Panc1 (cell line): ENCODE measurements at regions not wholly inside any gene's neighbourhood (a gene's known extent, or its start where the extent isn't known, plus 50 kb on each side); places are given as distances from the start of the nearest gene placed in this dataset.

Experiments used
- ATAC-seq: fragments of 200-7000 bp; cut with Tn5 transposase; 2 replicates; pipeline ENCODE4 v1.9.1; 2020; ENCODE audit warnings: mild to moderate bottlenecking, moderate library complexity
- BruUV-seq: library from RNA; stranded (reverse); fragments of 400-500 nt; replicated peaks from 2 replicates; lab custom pipeline; 2021; lab: Mats Ljungman, UMichigan
- CTCF ChIA-PET: fragments of 300-600 bp; sonication (Branson Sonifier 250); formaldehyde crosslinking; loops from one replicate; lab custom pipeline; 2022; ENCODE audit warnings: antibody characterized with exemption; lab: Charles Lee
- POLR2A ChIA-PET: fragments of 300-600 bp; sonication (Branson Sonifier 250); formaldehyde crosslinking; loops from one replicate; lab custom pipeline; 2022; ENCODE audit warnings: antibody characterized with exemption; lab: Charles Lee
- DNase-seq: peaks from one replicate; pipeline ENCODE4 v3.0.0-alpha.2; 2010; ENCODE audit warnings: low read depth, low spot score
- H3K27ac ChIP-seq: 2 replicates; pipeline ENCODE4 v1.5.1; 2011; ENCODE audit warnings: mild to moderate bottlenecking, low read length, inconsistent platforms
- H3K27me3 ChIP-seq: fragments of 200-500 bp; sonication (Bioruptor generic); 2 replicates; pipeline ENCODE4 v1.6.0; 2014; ENCODE audit warnings: low read length, inconsistent platforms; ENCODE audit not compliant: control insufficient read depth, insufficient read depth
- H3K36me3 ChIP-seq: fragments of 200-500 bp; sonication (Bioruptor generic); 2 replicates; pipeline ENCODE4 v1.5.1; 2014; ENCODE audit warnings: inconsistent platforms, mild to moderate bottlenecking, low read length, moderate library complexity; ENCODE audit not compliant: control insufficient read depth, insufficient read depth
- H3K4me1 ChIP-seq: 2 replicates; pipeline ENCODE4 v1.5.1; 2011; ENCODE audit warnings: inconsistent platforms, mild to moderate bottlenecking, low read length, moderate library complexity; ENCODE audit not compliant: control insufficient read depth, insufficient read depth
- H3K4me3 ChIP-seq, 2 experiments: 2 replicates each; pipeline ENCODE4 v1.5.1; 2011 to 2012; ENCODE audit warnings: low read depth in 2 of 2, low read length in 2 of 2, mild to moderate bottlenecking in 2 of 2, inconsistent platforms in 1 of 2, moderate library complexity in 1 of 2
- H3K9me3 ChIP-seq: fragments of 200-500 bp; sonication (Bioruptor generic); 2 replicates; pipeline ENCODE4 v1.5.1; 2014; ENCODE audit warnings: low read depth, mild to moderate bottlenecking, inconsistent platforms, low read length, moderate library complexity; ENCODE audit not compliant: control insufficient read depth, insufficient read depth
- CTCF ChIP-seq: fragments of 450-650 bp; IDR thresholded peaks from 2 replicates; pipeline ENCODE4 v1.5.1; 2017; ENCODE audit warnings: mild to moderate bottlenecking
- POLR2AphosphoS5 ChIP-seq: IDR thresholded peaks from 2 replicates; pipeline ENCODE4 v1.6.1; 2012; ENCODE audit warnings: mild to moderate bottlenecking, low read depth, low read length, moderate library complexity
- REST ChIP-seq, 2 experiments: IDR thresholded peaks; 2 replicates each; pipeline ENCODE4 v1.6.1; 2011 to 2012; ENCODE audit warnings: low read depth in 2 of 2, control low read depth in 1 of 2, low read length in 1 of 2, mild to moderate bottlenecking in 1 of 2, moderate library complexity in 1 of 2; ENCODE audit not compliant: insufficient read depth in 1 of 2
- SIN3A ChIP-seq: IDR thresholded peaks from 2 replicates; pipeline ENCODE4 v1.6.1; 2012; ENCODE audit warnings: low read depth, mild to moderate bottlenecking, low read length, moderate library complexity, borderline replicate concordance; ENCODE audit not compliant: insufficient read depth
- TCF7L2 ChIP-seq: IDR thresholded peaks from 2 replicates; pipeline ENCODE4 v1.6.1; 2011; ENCODE audit warnings: mild to moderate bottlenecking, low read depth, low read length, inconsistent platforms
- in situ Hi-C: cut with HindIII; loops from 2 replicates; pipeline ENCODE4 v1.10.0; 2016; ENCODE audit warnings: low sequenced_read_pairs, low pct_unique_long_range_greater_than_20kb
- intact Hi-C: fragments of 100-400 bp; cut with micrococcal nuclease; formaldehyde crosslinking; loops from one replicate; pipeline ENCODE4 v1.10.0; 2022; ENCODE audit not compliant: unreplicated experiment

DNA sequence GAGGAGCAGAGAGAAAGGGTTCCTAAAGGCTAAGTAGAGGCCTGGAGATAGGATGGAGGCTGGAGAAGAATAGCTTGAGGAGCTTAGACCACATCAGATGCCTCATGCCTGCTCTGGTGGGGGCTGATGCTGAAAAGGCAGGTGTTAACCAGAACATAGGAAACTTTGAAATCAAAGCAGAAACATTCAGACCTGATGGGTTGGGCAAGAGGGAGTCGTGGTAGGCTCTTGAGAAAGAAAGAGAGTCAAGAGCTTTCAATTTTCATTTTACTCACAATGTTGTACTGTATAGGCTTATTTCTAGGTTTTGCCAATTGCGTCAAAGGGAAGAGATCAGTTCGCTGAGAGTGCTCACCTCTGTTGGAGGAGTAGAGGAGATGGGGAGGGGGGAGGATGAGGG is 406.6 kb upstream of the SALL1 start:
- CTCF ChIA-PET: no interaction called here
- POLR2A ChIA-PET: no interaction called here
- in situ Hi-C loops (no loop called here), intact Hi-C loops (no loop called here)
- no peaks in the 10 kb centered on the region for H3K27me3 ChIP-seq
- ATAC-seq (no peak), DNase-seq (no peak)
- no peak overlapping the region for H3K27ac ChIP-seq
- no peaks in the 10 kb centered on the region for H3K4me1 ChIP-seq
- no peak overlapping the region for H3K4me3 ChIP-seq
- H3K36me3 ChIP-seq: no peaks in the 10 kb centered on the region
- no peak for TF ChIP-seq CTCF
- no peak for TF ChIP-seq SIN3A
- no peaks in the 10 kb centered on the region for H3K9me3 ChIP-seq
- no TSS peak for BruUV-seq

GRCh38 chr16:51556694-51557340 is 405.7 kb upstream of the SALL1 start:
- intact Hi-C loops (no loop called here), in situ Hi-C loops (no loop called here)
- TF ChIP-seq CTCF: no peak
- no peak for TF ChIP-seq REST (IDR thresholded peaks at IDR 0.05; ENCODE audit: insufficient read depth in 1 of 2, low read depth in 2 of 2, low read length in 1 of 2)
- TF ChIP-seq POLR2AphosphoS5: no peak
- no peak for TF ChIP-seq TCF7L2
- no peak for TF ChIP-seq SIN3A
- ChIA-PET CTCF (no interaction called here), POLR2A (no interaction called here)
- H3K4me1 ChIP-seq: no peaks in the 10 kb centered on the region
- peak overlapping the region in 1 of 2 experiments; percentile 18; a peak in 2 of 4 replicates for H3K4me3 ChIP-seq
- ATAC-seq: no peak
- no peaks in the 10 kb centered on the region for H3K36me3 ChIP-seq
- no peak for DNase-seq
- no peak overlapping the region for H3K27ac ChIP-seq
- BruUV-seq: no TSS peak
- no peaks in the 10 kb centered on the region for H3K9me3 ChIP-seq
- no peaks in the 10 kb centered on the region for H3K27me3 ChIP-seq
